ENCODE measurements at regions not wholly inside any gene's neighbourhood (a gene's known extent, or its start where the extent isn't known, plus 50 kb on each side); places are given as distances from the start of the nearest gene placed in this dataset.

- TF ChIP-seq CTCF (conservative IDR thresholded peaks at IDR 0.05) (no peak), ZFX (IDR thresholded peaks at IDR 0.05) (no peak)
Observed at GRCh38 chr12:115802767-115803166, 474.7 kb downstream of the MED13L start.

Data from C4-2B (cell line).